ENCODE measurements at regions not wholly inside any gene's neighbourhood (a gene's known extent, or its start where the extent isn't known, plus 50 kb on each side); places are given as distances from the start of the nearest gene placed in this dataset.
"Not testable (repeated sequence)": the region's sequence is repeated elsewhere in the genome, so short reads cannot be mapped to it uniquely, and the experiment has no call there.

GRCh38 chr11:29219531-29219930, 797.3 kb downstream of the KCNA4 start:
- not testable (repeated sequence) for TF ChIP-seq SUZ12 (IDR thresholded peaks at IDR 0.05; ENCODE audit: extremely low read depth, insufficient read depth, insufficient read length); YY1 (IDR thresholded peaks at IDR 0.05; ENCODE audit: insufficient read depth, insufficient read length); ZNF274 (IDR thresholded peaks at IDR 0.05; ENCODE audit: low read depth, low read length)

Measured in NT2/D1 (cell line).